ENCODE measurements at regions not wholly inside any gene's neighbourhood (a gene's known extent, or its start where the extent isn't known, plus 50 kb on each side); places are given as distances from the start of the nearest gene placed in this dataset.
A peak's percentile ranks its signal among the peaks of the same experiment; 100 is the strongest.
"Not testable (repeated sequence)": the region's sequence is repeated elsewhere in the genome, so short reads cannot be mapped to it uniquely, and the experiment has no call there.

- H3K4me1 Mint-ChIP-seq (ENCODE audit: low read depth, unreplicated experiment): no peaks in the 10 kb centered on the region
- no peak for DNase-seq
- no peak overlapping the region for H3K27ac Mint-ChIP-seq (ENCODE audit: unreplicated experiment)
- TF ChIP-seq CTCF (IDR thresholded peaks at IDR 0.05; ENCODE audit: partially characterized antibody, unreplicated experiment): no peak
- H3K4me3 Mint-ChIP-seq (ENCODE audit: unreplicated experiment): no peak overlapping the region
- H3K36me3 Mint-ChIP-seq (ENCODE audit: unreplicated experiment): no peaks in the 10 kb centered on the region
- no peaks in the 10 kb centered on the region for H3K27me3 Mint-ChIP-seq (ENCODE audit: unreplicated experiment)
- H3K9me3 Mint-ChIP-seq (ENCODE audit: unreplicated experiment): no peaks in the 10 kb centered on the region
Observed at GRCh38 chr2:49714454-49714853, 560.1 kb upstream of the FSHR start.

- Mint-ChIP-seq H3K4me3 (ENCODE audit: unreplicated experiment) (no peak overlapping the region), H3K27me3 (ENCODE audit: unreplicated experiment) (no peaks in the 10 kb centered on the region), H3K36me3 (ENCODE audit: unreplicated experiment) (no peaks in the 10 kb centered on the region), H3K4me1 (ENCODE audit: low read depth, unreplicated experiment) (peaks cover 3% of the 10 kb centered on the region), H3K27ac (ENCODE audit: unreplicated experiment) (peak overlapping the region; percentile 20), H3K9me3 (ENCODE audit: unreplicated experiment) (no peaks in the 10 kb centered on the region)
- no peak for DNase-seq
- TF ChIP-seq CTCF (IDR thresholded peaks at IDR 0.05; ENCODE audit: partially characterized antibody, unreplicated experiment): no peak
Observed at GRCh38 chr2:49702740-49703139, 548.4 kb upstream of the FSHR start.

GRCh38 chr2:49693961-49694360 lies 539.6 kb upstream of the FSHR start:
- Mint-ChIP-seq H3K36me3 (ENCODE audit: unreplicated experiment) (no peaks in the 10 kb centered on the region), H3K4me3 (ENCODE audit: unreplicated experiment) (no peak overlapping the region), H3K4me1 (ENCODE audit: low read depth, unreplicated experiment) (peaks cover 4% of the 10 kb centered on the region), H3K27me3 (ENCODE audit: unreplicated experiment) (no peaks in the 10 kb centered on the region), H3K27ac (ENCODE audit: unreplicated experiment) (no peak overlapping the region), H3K9me3 (ENCODE audit: unreplicated experiment) (no peaks in the 10 kb centered on the region)
- DNase-seq: no peak
- TF ChIP-seq CTCF (IDR thresholded peaks at IDR 0.05; ENCODE audit: partially characterized antibody, unreplicated experiment): no peak

GRCh38 chr2:49692022-49692421 lies 537.7 kb upstream of the FSHR start:
- H3K4me1 Mint-ChIP-seq (ENCODE audit: low read depth, unreplicated experiment); DNase-seq; H3K9me3 Mint-ChIP-seq (ENCODE audit: unreplicated experiment); H3K27me3 Mint-ChIP-seq (ENCODE audit: unreplicated experiment); H3K4me3 Mint-ChIP-seq (ENCODE audit: unreplicated experiment); H3K36me3 Mint-ChIP-seq (ENCODE audit: unreplicated experiment); H3K27ac Mint-ChIP-seq (ENCODE audit: unreplicated experiment): not testable (repeated sequence)

- no peaks in the 10 kb centered on the region for H3K9me3 Mint-ChIP-seq (ENCODE audit: unreplicated experiment)
- no peaks in the 10 kb centered on the region for H3K27me3 Mint-ChIP-seq (ENCODE audit: unreplicated experiment)
- DNase-seq: no peak
- peaks cover 4% of the 10 kb centered on the region for H3K36me3 Mint-ChIP-seq (ENCODE audit: unreplicated experiment)
- H3K27ac Mint-ChIP-seq (ENCODE audit: unreplicated experiment): no peak overlapping the region
- no peaks in the 10 kb centered on the region for H3K4me1 Mint-ChIP-seq (ENCODE audit: low read depth, unreplicated experiment)
- peak; percentile 78 for TF ChIP-seq CTCF (IDR thresholded peaks at IDR 0.05; ENCODE audit: partially characterized antibody, unreplicated experiment)
- no peak overlapping the region for H3K4me3 Mint-ChIP-seq (ENCODE audit: unreplicated experiment)
Observed at GRCh38 chr2:49687918-49688317, 533.6 kb upstream of the FSHR start.

All from glutamatergic neuron (in vitro differentiated cells).